GM21529 (cell line): ENCODE measurements at regions not wholly inside any gene's neighbourhood (a gene's known extent, or its start where the extent isn't known, plus 50 kb on each side); places are given as distances from the start of the nearest gene placed in this dataset.

Experiments
- ATAC-seq: cut with Tn5 transposase; IDR thresholded peaks from one replicate; pipeline ENCODE4 v1.9.1; 2021; ENCODE audit not compliant: unreplicated experiment

DNA sequence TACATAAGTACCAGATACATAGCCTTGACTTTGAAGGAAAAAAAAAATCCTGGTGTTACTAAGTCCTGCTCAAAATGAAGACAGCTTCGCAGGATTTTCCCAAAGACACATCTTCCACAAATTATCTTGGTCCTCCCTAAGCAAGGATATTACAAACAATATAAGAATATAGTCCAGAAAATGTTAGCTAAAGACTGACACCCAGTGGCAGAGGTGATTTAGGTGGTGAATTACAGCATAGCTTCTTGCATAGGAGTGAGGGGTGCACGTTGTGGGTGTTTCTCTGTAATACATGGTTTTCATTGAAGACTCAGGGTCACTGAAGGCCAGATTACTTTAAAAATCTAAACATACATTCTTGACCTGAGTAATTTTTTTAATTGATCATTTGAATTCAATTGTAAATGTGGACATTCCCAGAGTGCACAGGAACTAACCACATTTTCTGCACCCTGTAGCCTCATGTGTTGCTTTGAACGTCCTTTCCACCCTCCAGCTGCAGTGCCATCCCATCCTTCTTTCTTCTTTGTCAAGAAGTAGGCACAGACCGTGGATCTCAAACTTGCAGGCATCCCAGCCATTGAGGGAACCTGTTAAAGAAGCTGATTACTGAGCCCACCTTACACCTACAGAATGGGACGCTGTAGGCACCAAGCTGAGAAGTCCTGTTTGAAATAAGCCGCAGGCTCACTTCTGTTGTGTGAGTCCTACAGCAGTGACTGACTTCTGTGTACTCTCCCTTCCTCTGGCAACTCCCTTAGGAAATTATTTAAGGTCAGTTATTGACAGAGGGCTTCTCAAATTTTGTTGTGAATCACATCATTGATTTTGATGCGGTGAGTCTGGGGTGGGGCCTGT lies 102.6 kb downstream of the PERP start:
- ATAC-seq = no peak

DNA sequence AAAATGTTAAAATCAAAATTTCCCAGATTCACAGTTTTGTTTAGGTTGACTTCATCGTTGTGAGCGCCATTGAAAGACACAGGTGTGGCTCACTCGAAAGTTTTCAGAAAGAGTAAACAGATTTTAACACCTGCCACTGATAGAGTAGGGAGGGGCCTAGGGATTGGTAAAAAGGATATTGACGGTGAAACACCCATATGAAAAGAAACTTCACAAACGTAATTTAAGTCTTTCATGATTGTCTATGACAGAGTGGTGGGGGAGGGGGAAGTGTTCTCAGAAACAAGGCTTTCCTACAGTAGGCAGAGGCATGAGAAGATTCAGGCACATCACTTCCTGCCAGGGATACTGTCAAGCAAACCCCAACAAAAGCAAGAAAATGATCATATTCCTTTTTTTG lies 101.4 kb downstream of the PERP start:
- ATAC-seq = no peak

DNA sequence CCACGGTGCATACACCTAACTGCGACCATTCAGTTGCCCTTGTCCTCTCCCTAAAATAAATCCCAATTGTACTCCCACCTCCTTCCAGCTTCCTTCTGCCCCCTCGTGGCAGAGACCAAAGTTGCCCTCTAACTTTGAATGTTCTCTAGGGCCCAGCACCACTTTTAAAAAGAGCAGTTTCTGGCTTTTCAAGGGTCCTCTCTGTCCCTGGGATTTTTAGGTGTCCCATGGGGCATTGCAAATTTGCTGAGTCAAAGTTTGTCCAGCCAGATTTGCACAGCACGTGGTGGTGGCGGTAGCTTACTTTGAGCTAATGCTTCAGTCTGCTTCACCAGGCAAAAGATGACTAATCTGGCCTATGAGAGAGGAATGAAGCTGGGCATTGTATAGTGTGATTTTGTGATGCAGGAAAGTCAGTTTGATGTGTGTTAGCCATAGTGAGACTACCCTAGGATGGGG lies 100.2 kb downstream of the PERP start:
- no peak for ATAC-seq

DNA sequence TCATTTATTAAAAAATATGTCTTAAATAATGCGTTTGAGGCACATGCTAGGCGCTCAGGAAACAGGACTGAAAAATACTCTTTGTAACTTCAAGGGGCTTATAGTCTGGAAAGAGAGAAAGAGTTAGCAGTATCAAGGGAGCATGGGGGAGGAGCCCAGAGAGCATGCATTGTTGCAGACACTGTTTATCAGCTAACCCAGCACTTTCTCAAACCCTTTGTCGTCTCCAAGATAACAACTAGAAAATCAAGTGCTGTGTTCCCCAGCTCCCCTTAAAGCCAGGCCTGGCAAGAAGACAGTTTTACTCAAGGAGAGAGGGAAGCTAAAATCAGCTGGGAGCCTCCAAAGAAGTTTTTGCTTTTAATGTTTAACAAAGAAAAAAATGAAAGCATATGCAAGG lies 98.4 kb downstream of the PERP start:
- ATAC-seq = no peak

DNA sequence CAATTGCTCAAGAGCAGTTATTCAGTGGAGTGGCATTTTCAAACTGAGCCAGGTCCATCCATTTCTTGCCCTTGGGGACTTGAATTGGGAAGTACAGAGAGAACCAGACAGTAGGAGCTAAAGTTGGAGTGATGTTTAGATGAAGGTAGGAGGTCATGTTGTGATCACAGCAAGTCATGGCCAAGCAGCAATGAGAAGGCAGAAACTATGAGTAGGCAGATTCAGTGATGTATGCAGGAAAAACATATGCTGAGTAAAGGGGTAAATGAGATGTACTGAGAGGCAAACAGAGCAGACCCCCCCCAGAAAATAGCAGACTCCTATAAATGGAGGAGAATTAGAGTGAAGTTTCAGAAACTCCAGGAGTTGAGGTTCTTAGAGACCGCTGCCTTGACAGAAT lies 95.8 kb downstream of the PERP start:
- no peak for ATAC-seq

DNA sequence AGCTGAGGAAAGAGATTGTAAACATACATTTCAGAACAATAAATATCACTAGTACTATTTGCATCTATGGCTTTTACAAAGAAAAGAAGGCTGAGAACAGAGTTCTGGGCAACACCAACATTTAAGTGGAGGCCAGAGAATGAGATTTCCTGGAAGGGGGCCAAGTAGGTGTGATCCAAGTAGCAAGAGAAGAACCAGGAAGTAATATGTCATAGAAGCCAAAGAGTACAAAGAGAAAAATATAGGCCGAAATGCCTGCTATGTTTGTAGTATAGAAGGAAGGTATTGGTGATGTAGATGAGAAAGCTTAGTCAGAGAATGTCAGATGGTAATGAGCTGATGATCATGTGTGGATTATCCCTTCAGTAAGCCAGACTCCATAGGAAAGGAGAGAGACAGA lies 94.5 kb downstream of the PERP start:
- ATAC-seq = no peak

DNA sequence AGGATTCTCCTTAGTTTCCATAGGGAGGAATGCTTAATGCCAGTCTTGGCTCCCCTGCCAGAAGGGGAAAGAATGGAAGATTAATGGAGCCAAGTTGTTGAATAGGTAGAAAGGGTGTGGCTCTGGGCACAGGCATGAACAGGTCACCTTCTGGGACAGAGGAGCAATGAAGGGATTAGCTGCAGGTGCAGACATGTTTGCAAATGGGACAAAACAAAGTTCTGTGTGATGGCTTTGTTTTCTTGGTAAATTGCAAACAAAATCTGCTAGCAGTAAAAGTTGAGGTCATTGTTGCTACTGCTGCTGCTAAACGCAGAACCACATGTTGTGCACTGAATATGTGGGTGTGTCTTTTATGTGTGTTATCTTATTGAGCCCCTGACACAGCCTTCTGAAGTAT lies 93.3 kb downstream of the PERP start:
- ATAC-seq = no peak

DNA sequence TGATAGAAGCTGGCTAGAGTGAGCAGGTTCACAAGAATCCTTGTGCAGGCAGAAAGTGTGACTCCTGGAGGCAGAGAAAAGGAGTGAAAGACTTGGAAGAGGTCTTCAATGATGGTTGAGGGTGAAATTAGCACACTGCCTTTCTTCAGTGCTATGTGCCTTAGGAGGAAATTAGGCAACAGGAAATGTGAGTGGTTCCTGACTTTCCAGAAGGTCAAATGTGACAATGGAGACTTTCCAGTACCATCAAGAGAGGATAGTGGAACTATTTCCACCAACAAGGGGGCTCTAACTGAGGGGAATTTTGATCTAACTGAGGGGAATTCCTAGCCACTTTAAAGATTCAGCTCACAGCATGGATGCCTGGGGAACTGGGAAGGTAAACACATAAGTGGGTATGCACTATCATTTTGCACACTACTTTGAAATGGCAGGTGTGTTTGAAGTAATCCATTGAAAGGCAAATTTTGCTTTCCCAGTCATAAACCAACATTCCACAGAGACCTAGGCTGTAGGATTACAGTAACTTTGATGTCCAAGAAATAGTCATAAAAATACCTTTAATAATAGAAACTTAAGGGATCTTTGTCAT lies 90.0 kb downstream of the PERP start:
- ATAC-seq = no peak

DNA sequence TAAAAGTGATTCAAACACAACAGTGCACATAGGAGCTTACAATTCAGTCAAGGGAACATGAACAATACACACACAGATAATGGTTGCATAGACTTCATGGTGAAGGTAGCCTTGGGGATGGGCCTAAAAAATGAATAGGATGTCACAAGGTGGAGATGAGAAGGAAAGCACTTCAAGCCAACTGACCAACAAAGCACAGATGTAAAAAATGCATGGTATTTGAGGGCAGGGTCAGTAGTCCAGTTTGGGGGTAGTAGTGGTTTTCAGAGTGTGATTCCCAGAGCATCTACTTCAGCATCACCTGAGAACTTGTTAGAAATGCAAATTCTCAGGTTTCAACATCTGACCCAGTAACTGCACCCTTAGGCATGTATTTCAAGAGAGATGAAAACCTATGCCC lies 88.9 kb downstream of the PERP start:
- ATAC-seq = no peak

DNA sequence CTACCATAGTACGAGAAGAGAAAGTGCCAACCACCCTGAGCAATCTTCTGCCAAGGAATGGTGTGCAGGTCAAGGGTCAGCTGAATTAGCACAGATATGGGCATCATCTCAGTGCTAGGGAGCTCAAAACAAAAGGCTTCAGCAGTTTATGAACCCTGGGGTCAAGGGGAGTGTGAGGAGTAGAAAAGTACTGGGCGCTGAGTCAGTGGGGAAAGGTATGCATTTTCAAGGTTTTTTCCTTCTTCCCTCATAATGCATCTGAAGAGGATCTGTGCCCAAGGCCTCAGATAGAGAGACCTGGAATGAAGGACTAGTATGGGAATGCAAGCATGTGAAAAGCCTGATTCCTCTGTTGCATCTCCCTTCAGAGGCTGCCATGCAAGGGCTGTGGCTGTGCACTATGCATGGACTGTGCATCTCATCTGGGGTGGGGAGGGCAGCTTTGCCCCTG lies 81.7 kb downstream of the PERP start:
- ATAC-seq = no peak

DNA sequence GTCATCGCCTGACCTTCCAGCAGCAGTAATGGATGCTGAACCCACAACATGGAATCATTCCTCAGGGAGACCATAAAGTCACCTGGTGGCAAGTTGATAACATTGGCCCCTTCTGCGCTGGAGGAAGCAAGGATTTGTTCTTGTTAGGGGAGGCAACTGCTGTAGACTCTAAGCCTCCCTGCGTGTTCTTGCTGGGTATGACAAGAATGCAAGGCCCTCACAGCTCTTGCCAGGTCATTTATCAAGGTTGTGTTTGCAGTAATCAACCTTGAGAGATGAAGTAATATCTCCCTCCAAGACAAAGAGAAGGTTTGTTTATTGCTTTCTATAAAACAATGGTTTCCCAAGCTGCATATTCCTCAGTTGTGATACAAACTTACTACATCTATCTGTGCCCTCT lies 80.9 kb downstream of the PERP start:
- ATAC-seq = no peak

DNA sequence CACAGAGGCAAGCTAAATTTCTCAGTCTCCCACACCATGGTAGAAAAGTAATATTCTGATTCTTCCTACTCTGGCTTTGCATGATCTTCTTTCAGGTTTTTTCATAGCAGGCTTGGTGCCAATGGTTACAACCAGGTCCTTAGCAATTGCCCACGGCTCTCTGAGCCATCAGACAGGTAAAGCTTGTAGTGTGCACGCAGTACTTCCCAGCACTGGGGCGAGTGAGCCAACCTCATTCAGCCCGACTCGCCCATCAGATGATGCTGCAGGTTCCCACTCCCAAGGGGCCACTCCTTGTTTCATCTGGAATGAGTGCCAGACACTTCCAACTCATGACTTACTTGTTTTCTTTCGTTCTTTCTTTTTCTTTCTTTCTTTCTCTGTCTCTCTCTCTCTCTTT lies 78.3 kb downstream of the PERP start:
- ATAC-seq = no peak

DNA sequence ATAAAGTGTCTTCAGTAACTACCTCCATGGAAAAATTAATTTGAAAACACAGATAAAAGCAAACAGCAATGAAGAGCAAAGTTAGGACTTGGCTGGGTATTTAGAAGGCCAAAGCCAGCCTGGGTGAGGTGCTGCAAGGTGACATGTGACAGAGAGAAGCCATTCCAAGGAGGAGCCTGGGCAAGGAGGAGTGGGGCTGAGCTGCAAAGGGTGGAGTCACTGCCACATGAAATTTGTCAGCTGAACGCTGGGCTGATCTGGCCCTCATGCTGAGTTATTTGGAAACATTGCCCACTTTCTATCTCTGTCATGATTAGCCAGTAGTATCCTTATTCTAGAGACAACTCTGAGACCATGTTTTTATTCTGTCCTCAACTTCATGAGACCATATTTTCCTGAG lies 76.3 kb downstream of the PERP start:
- no peak for ATAC-seq

DNA sequence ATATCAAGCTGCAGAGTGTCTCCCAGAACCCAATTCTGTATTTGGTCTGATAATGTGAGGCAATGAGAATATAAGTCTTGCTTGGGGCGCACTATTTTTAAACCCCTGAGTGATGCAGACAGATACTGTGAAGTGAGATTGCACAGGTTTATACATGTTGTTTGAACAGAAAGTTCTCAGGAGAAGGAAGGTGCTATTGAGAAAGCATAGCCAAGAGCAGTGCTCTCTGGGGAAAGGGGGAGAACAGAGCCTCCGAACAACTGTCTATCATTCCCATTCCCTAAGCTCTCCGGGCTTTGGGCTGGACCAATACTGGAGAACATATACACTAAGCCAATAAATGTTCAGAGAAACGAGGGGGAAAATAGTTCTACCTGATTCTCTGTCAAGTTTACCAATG lies 75.8 kb downstream of the PERP start:
- no peak for ATAC-seq

DNA sequence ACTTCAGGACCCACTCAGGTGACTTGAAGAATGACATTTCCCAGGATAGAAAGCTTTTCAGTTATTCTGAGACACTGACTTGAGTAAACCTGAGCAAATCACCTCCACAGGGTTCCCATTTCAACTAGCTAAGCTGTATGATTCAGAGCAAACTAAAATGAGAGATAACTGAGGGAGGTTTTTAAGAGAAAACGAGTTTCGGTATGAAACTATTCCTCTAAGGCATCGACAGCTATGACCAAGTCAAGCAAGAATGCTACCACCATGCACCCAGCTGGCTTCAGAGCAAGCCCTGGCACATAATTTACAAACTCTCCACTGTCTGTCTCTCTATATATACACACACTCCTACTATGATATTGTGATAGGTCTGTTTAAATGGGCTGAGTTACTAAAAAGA lies 75.4 kb downstream of the PERP start:
- peak; percentile 58 for ATAC-seq

DNA sequence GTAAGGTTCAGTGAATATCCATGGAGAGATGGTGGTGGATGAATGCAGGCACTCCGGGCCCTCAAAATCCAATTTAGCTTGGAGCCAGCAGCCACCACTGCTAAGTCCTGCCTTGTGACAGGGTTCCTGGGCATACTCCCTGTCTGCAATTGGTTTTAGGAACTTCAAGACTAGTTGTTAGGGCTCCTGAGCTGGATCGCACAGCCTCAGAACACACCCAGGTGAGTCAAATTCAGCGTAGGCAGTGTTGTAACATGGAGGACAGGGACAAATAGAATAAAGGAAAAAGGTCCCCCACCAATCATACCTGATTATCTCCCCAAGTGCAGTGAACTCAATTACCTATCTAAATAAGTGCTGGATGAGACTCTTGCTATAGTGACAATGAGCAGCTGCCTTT lies 74.6 kb downstream of the PERP start:
- ATAC-seq = no peak

DNA sequence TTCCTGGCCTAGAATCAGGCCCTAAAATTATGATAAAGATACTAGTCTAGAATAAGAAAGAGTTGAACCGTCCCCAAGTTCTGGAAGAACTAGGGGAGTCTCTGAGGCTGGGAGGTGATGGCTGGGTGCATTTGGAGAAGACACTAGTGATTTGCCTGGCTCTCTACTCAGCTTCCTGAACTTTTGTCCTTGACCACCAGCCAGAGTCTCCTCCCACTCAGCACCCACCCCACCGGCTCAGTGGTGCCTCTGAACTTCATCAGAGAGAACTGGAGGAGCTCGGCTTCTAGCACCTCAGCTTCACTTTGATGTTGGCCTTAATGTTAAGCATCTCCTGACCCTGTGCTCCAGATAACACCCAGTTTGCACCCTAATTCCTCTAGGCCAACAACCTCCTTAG lies 73.0 kb downstream of the PERP start:
- no peak for ATAC-seq

DNA sequence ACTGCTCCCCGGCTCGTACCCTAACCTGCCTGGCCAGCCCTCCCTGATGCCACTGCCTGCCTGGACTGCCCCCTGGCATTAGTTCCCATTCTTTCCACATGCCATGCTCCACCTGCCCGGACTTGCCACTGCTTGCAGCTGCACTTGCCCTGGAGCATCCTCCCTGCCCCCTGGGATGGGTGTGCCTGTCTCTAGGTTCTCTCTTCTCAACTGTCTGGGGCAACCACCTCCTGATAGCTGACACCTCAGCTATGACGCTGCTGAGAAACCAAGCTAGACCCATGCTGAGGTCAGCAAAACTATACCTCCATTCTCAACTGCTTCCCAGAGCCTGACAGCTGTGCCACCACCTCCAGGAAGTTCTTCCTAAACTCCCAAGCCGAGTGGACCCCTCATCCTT lies 72.1 kb downstream of the PERP start:
- ATAC-seq = no peak

DNA sequence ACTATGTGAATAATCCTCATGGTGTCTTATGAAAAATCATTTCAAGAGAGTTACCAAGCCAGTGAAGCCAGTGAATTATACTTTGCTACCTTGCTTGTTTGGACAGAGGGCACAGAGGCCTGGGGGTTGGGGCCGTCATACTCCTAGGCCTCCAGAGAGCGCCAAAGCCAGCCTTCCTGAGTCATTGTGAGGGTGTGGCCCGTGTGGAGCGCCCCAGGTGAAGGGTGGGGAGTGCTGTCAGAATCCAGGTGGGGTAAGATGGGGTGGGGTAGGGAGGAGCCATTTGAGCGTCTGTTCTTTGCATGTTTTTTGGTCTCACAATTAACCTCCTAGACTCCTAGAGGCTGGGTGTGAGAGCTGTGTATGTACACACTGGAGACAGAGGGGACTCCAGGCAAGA lies 71.1 kb downstream of the PERP start:
- no peak for ATAC-seq

DNA sequence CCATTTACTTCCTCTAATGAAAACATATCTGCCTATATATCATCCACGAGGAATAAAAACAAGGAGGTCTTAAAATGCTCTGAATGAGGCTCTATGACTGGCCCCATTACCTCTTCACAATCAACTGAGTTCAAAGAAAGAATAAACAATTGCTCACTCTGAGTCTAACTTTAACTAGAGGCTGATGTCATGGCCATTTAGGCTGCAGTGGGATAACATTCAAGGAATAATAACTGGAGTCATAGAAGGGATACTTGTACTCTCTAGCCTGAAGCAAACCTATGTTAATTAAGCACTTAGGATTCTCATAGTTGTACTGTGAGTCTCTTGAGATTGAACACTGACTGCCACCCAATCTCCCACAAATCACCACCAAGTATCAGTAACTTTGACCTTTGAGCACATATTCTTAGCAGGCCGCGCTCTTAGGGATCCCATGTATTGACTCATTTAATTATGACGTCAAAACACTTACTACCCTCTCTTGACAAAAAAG lies 70.2 kb downstream of the PERP start:
- no peak for ATAC-seq

DNA sequence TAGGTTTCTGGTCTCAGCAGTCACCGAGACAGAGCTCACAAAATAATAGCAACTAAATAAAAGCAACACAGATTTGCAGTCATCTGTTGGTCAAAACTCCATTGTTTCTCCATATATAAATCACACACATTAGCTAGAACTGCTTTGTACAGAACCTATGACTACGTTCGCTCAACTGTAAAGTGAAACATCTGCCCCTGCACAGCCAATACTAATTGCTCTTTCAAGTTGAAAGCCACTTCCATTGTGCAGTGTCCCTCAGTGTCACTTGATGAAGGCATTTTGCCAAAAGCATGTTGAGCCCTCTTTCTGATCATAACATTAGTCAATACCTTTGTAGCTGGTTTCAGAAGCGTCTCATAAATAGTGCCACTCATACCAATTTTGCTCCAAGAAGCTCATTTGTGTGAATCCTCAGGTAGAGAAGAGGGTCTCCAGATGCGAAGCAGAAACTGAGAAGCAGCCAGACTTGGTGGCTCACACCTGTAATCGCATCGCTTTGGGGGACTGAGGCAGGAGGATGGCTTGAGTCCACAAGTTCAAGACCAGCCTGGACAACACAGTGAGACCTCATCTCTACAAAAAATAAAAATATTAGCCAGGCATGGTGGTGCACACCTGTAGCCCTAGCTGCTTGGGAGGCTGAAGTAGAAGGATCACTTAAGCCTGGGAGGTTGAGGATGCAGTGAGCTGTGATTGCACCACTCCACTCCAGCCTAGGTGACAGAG lies 68.9 kb downstream of the PERP start:
- ATAC-seq = no peak
